ENCODE measurements at regions not wholly inside any gene's neighbourhood (a gene's known extent, or its start where the extent isn't known, plus 50 kb on each side); places are given as distances from the start of the nearest gene placed in this dataset.

DNA sequence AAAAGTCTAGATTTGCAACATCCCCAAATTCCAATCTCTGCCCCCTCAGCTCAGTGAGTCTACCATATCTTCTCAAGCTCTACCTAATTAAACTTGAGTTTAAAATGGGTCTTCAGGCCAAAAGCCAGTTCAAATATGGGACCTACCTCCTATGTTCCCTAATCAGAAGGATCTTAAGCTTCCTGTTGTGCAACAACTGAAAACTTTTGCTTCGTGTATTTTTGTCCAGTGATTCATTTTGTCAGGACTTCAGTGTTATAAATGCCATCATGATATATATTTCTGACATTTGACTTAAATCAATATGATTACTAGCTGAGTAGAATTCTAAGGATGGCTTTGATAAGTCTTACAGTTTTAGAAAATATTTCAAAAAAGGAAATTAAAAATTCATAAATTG is 622.6 kb upstream of the PTCHD4 start:
- TF ChIP-seq, protein P1, sequence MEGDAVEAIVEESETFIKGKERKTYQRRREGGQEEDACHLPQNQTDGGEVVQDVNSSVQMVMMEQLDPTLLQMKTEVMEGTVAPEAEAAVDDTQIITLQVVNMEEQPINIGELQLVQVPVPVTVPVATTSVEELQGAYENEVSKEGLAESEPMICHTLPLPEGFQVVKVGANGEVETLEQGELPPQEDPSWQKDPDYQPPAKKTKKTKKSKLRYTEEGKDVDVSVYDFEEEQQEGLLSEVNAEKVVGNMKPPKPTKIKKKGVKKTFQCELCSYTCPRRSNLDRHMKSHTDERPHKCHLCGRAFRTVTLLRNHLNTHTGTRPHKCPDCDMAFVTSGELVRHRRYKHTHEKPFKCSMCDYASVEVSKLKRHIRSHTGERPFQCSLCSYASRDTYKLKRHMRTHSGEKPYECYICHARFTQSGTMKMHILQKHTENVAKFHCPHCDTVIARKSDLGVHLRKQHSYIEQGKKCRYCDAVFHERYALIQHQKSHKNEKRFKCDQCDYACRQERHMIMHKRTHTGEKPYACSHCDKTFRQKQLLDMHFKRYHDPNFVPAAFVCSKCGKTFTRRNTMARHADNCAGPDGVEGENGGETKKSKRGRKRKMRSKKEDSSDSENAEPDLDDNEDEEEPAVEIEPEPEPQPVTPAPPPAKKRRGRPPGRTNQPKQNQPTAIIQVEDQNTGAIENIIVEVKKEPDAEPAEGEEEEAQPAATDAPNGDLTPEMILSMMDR (IDR thresholded peaks at IDR 0.05; ENCODE audit: insufficient read depth, low read length, poor library complexity, severe bottlenecking) = no peak
- TF ChIP-seq EZH2phosphoT487 (conservative IDR thresholded peaks at IDR 0.05; ENCODE audit: low read length) = no peak
